HuH-7 (cell line): ENCODE measurements at regions not wholly inside any gene's neighbourhood (a gene's known extent, or its start where the extent isn't known, plus 50 kb on each side); places are given as distances from the start of the nearest gene placed in this dataset.

Experiments used
- DNase-seq: peaks from one replicate; pipeline ENCODE4 v3.0.0; 2011; ENCODE audit warnings: low spot score

- DNase-seq, result no peak
Measured at GRCh38 chr14:66115740-66116502, 370.2 kb upstream of the CCDC196 start.

- no peak for DNase-seq
Measured at GRCh38 chr14:66116732-66117131, 369.4 kb upstream of the CCDC196 start.

- no peak for DNase-seq
Measured at GRCh38 chr14:66117600-66117999, 368.6 kb upstream of the CCDC196 start.

- no peak for DNase-seq
Measured at GRCh38 chr14:66119606-66120231, 366.5 kb upstream of the CCDC196 start.

- no peak for DNase-seq
Measured at GRCh38 chr14:66120402-66120801, 365.8 kb upstream of the CCDC196 start.

GRCh38 chr14:66121859-66122258 lies 364.3 kb upstream of the CCDC196 start:
- DNase-seq, result no peak

- DNase-seq, result no peak
Measured at GRCh38 chr14:66129224-66129623, 356.9 kb upstream of the CCDC196 start.

- no peak for DNase-seq
Measured at GRCh38 chr14:66131111-66131510, 355.1 kb upstream of the CCDC196 start.

- DNase-seq, result no peak
Measured at GRCh38 chr14:66133666-66134065, 352.5 kb upstream of the CCDC196 start.

- no peak for DNase-seq
Measured at GRCh38 chr14:66135831-66136230, 350.3 kb upstream of the CCDC196 start.

DNA sequence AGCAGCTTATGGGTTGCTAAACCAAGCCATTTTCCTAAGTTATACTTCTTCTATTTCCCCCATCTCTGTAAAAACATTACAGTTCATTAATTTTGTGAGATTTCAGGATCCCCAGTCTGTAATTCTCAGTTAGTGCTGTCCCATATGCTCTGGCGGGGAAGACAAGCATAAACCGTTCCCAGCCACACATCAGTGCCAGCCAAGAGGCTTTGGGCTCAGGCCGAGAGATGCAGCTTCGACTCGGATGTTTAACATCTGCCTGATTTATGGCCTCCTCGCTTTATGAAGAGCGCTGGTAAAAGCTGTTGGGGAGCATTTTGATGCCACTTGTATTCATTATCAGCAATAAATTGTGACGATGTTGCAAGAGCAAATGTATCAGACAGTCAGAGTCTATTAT lies 349.1 kb upstream of the CCDC196 start:
- no peak for DNase-seq

- DNase-seq, result no peak
Measured at GRCh38 chr14:66139432-66139831, 346.7 kb upstream of the CCDC196 start.

- DNase-seq, result no peak
Measured at GRCh38 chr14:66140213-66140918, 345.8 kb upstream of the CCDC196 start.

- no peak for DNase-seq
Measured at GRCh38 chr14:66140963-66141362, 345.2 kb upstream of the CCDC196 start.

DNA sequence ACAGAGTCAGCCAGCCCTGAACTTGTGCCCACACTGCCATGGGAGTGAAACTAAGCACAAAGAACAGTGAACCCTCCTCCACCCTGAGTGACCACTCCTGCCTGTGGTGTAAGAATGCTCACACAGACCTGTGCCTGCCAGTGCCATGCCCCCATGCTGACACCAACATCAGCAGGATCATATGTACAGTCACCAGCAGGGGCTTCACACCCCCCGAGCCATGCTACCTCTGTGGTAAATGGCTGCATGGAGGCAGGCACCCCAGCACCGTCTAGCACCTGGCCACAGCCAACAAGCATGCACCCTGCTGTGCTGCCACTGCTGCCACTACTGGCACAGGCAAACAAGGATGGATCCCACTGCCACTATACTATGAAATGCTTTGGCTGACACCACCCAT lies 344.4 kb upstream of the CCDC196 start:
- DNase-seq, result no peak

GRCh38 chr14:66143387-66144112 lies 342.6 kb upstream of the CCDC196 start:
- no peak for DNase-seq

DNA sequence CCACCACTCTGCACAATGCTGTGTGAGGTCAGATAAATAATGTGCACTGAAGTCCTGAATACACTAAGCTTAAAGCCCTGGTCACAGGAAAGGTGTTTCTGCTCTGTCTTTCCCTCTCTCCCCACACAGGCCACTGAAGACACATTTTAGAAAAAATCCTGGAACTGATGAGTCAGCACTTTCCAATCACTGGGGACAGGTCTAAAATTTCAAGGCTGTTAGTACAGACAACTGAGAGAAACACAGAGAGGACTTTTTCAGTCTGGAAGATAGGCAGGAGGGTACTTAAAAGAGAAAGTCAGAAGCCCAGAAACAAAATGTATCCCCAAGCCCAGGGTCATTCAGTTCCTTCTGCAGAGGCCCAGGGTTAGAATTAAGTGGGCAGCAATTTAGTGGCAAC lies 333.9 kb upstream of the CCDC196 start:
- no peak for DNase-seq

- no peak for DNase-seq
Measured at GRCh38 chr14:66152747-66153146, 333.4 kb upstream of the CCDC196 start.

- DNase-seq, result no peak
Measured at GRCh38 chr14:66163023-66163422, 323.1 kb upstream of the CCDC196 start.

DNA sequence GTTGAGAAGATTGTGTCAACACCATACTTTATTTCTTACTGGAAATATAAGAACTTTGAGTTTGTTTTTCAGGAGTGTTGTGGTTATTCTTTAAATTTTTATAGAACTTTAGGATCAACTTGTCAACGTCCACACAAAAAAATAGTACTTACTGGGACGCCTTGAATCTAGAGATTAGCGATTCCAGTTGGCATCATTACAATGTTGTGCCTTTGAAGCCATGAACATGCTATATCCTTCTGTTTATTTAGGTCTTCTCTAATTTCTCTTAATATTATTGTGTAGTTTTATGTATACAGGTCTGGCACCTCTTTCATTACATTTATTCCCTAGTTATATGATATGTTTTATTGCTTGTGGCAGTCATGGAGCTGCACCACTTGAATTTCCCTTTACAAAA lies 320.8 kb upstream of the CCDC196 start:
- DNase-seq, result no peak

GRCh38 chr14:66174453-66174891 lies 311.7 kb upstream of the CCDC196 start:
- DNase-seq, result no peak

- no peak for DNase-seq
Measured at GRCh38 chr14:66177935-66178334, 308.2 kb upstream of the CCDC196 start.
